Retinal pigment epithelial cell (primary cell): ENCODE measurements at regions not wholly inside any gene's neighbourhood (a gene's known extent, or its start where the extent isn't known, plus 50 kb on each side); places are given as distances from the start of the nearest gene placed in this dataset.

Source experiments
- DNase-seq: peaks from one replicate; pipeline ENCODE4 v3.0.0-alpha.2; 2010; ENCODE audit warnings: low read depth
- H3K4me3 ChIP-seq: 2 replicates; pipeline ENCODE4 v1.5.1; 2011; ENCODE audit warnings: mild to moderate bottlenecking, low read length, control low read depth, moderate library complexity
- TF ChIP-seq, protein P1 (sequence below): conservative IDR thresholded peaks from 2 replicates; pipeline ENCODE4 v1.5.1; 2011; ENCODE audit warnings: low read depth, low read length, control low read depth, inconsistent platforms

DNA sequence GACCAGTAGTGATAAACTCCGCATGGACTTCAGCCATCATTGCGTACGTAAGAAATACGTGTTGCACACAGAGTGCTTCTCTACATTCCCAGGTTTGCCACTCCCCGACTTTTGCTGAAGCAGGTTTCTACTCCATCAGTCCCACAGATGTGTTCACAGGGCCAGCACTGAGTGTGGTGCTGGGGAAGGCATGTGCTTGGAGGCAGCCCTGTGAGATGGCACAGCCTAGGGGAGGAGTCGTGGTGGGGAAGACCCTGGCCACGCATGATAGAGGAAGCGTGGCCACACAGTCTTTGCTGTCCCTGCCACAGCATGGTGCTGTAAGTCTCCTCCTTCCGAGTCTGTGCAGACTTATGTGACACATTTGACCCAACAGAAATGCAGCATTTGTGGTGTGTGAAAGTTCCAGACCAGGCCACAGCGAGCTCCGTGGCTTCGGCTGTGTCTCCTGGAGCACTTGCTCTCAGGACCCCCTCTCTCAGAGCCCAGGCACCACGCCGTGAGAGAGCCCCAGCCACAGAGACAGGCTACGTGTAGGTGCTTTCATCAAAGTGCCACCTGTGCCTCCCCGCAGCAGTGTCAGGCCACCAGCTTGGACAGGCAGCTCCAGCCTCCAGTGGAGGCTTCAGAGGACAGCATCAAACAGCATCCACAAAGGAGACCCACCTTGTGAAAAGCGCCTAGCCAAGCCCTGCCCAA, 197.8 kb downstream of the AUH start:
- DNase-seq = no peak
- TF ChIP-seq, protein P1, sequence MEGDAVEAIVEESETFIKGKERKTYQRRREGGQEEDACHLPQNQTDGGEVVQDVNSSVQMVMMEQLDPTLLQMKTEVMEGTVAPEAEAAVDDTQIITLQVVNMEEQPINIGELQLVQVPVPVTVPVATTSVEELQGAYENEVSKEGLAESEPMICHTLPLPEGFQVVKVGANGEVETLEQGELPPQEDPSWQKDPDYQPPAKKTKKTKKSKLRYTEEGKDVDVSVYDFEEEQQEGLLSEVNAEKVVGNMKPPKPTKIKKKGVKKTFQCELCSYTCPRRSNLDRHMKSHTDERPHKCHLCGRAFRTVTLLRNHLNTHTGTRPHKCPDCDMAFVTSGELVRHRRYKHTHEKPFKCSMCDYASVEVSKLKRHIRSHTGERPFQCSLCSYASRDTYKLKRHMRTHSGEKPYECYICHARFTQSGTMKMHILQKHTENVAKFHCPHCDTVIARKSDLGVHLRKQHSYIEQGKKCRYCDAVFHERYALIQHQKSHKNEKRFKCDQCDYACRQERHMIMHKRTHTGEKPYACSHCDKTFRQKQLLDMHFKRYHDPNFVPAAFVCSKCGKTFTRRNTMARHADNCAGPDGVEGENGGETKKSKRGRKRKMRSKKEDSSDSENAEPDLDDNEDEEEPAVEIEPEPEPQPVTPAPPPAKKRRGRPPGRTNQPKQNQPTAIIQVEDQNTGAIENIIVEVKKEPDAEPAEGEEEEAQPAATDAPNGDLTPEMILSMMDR = no peak
- no peak overlapping the region for H3K4me3 ChIP-seq
